Endothelial cell (in vitro differentiated cells): ENCODE measurements at regions not wholly inside any gene's neighbourhood (a gene's known extent, or its start where the extent isn't known, plus 50 kb on each side); places are given as distances from the start of the nearest gene placed in this dataset.
A peak's percentile ranks its signal among the peaks of the same experiment; 100 is the strongest.

ENCODE experiments used
- DNase-seq: peaks from one replicate; pipeline ENCODE4 v3.0.0; 2021; ENCODE audit warnings: low spot score
- H3K27ac Mint-ChIP-seq: one replicate; pipeline ENCODE4 v1.8.0; 2021; ENCODE audit warnings: mixed read lengths, inconsistent platforms; ENCODE audit not compliant: unreplicated experiment
- H3K27me3 Mint-ChIP-seq: one replicate; pipeline ENCODE4 v1.8.0; 2021; ENCODE audit warnings: mild to moderate bottlenecking, moderate library complexity, mixed read lengths, inconsistent platforms; ENCODE audit not compliant: unreplicated experiment
- H3K36me3 Mint-ChIP-seq: one replicate; pipeline ENCODE4 v1.8.0; 2021; ENCODE audit warnings: mild to moderate bottlenecking, low read depth, mixed read lengths, inconsistent platforms; ENCODE audit not compliant: unreplicated experiment
- H3K4me1 Mint-ChIP-seq: one replicate; pipeline ENCODE4 v1.8.0; 2021; ENCODE audit warnings: mild to moderate bottlenecking, mixed read lengths, inconsistent platforms; ENCODE audit not compliant: unreplicated experiment
- H3K4me3 Mint-ChIP-seq: one replicate; pipeline ENCODE4 v1.8.0; 2021; ENCODE audit warnings: mild to moderate bottlenecking, mixed read lengths, inconsistent platforms; ENCODE audit not compliant: unreplicated experiment
- H3K9me3 Mint-ChIP-seq: one replicate; pipeline ENCODE4 v1.8.0; 2021; ENCODE audit warnings: mixed read lengths, inconsistent platforms; ENCODE audit not compliant: unreplicated experiment
- TF ChIP-seq, protein P1 (sequence below): fragments of 200-600 bp; sonication (generic); IDR thresholded peaks from one replicate; pipeline ENCODE4 v1.5.0; 2021; ENCODE audit warnings: antibody characterized with exemption; ENCODE audit not compliant: unreplicated experiment

DNA sequence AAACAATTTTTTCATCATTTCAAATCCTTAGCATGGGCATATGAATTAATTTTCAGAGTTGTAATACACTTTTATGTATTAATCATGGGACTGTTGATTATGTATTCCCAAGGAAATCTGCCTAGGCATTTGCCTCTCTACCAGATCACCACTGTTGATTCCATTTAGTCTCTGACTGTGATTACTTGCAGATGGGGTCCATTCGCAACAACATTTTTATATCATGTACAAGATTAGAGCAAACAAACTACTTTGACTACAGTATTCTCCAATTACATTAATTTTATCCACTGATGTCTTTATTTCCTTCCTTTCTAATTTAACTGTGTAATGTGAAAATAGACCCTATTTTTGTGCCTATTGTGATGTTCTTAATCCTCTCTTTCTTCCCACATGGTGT lies 831.4 kb upstream of the SLC35B3 start:
- H3K36me3 Mint-ChIP-seq: no peaks in the 10 kb centered on the region
- H3K4me1 Mint-ChIP-seq: no peaks in the 10 kb centered on the region
- no peak overlapping the region for H3K4me3 Mint-ChIP-seq
- TF ChIP-seq, protein P1, sequence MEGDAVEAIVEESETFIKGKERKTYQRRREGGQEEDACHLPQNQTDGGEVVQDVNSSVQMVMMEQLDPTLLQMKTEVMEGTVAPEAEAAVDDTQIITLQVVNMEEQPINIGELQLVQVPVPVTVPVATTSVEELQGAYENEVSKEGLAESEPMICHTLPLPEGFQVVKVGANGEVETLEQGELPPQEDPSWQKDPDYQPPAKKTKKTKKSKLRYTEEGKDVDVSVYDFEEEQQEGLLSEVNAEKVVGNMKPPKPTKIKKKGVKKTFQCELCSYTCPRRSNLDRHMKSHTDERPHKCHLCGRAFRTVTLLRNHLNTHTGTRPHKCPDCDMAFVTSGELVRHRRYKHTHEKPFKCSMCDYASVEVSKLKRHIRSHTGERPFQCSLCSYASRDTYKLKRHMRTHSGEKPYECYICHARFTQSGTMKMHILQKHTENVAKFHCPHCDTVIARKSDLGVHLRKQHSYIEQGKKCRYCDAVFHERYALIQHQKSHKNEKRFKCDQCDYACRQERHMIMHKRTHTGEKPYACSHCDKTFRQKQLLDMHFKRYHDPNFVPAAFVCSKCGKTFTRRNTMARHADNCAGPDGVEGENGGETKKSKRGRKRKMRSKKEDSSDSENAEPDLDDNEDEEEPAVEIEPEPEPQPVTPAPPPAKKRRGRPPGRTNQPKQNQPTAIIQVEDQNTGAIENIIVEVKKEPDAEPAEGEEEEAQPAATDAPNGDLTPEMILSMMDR: no peak
- H3K9me3 Mint-ChIP-seq: no peaks in the 10 kb centered on the region
- no peaks in the 10 kb centered on the region for H3K27me3 Mint-ChIP-seq
- no peak for DNase-seq
- no peak overlapping the region for H3K27ac Mint-ChIP-seq

DNA sequence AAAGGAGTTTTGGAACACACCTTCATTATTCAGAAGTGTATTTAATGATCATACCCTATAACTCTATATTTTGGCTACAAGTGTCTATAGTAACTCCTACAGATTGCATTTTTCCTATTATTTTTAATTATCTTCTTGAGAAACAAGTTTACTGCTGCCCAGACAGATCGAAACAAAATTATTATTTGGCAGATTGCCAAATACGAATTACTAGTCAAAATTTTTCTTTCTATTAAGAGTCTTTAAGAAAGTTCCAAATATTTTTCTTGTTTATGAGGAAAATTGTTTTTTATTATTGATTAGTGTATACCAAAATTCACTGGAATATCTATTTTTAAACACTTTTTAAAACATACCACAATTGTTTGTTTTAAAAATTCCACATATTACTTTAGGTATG lies 821.9 kb upstream of the SLC35B3 start:
- H3K9me3 Mint-ChIP-seq: peaks cover 4% of the 10 kb centered on the region
- H3K4me1 Mint-ChIP-seq: no peaks in the 10 kb centered on the region
- no peak for DNase-seq
- H3K27me3 Mint-ChIP-seq: no peaks in the 10 kb centered on the region
- no peak overlapping the region for H3K27ac Mint-ChIP-seq
- H3K36me3 Mint-ChIP-seq: no peaks in the 10 kb centered on the region
- H3K4me3 Mint-ChIP-seq: no peak overlapping the region
- TF ChIP-seq, protein P1: no peak

DNA sequence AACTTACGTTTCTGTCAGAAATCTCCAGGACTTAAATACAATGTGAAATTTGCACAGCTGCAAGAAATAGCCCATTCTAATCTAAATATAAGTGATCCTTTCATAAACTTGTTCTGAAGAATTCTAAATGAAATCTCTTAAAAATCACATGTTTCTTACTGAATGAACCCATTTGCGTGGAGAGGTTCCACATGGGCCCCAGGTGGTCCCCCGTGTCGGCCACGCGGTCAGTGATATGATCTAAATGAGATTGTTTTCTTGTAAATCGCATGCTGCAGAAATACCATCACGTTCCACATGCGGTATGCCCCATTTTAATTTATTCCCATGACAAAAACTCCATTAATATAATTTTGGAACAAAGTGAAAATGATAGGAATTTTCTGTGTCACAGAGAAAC lies 818.9 kb upstream of the SLC35B3 start:
- Mint-ChIP-seq H3K4me1 (no peaks in the 10 kb centered on the region), H3K27me3 (peaks cover 3% of the 10 kb centered on the region), H3K9me3 (no peaks in the 10 kb centered on the region), H3K4me3 (no peak overlapping the region), H3K36me3 (no peaks in the 10 kb centered on the region), H3K27ac (no peak overlapping the region)
- TF ChIP-seq, protein P1: no peak
- DNase-seq: no peak

DNA sequence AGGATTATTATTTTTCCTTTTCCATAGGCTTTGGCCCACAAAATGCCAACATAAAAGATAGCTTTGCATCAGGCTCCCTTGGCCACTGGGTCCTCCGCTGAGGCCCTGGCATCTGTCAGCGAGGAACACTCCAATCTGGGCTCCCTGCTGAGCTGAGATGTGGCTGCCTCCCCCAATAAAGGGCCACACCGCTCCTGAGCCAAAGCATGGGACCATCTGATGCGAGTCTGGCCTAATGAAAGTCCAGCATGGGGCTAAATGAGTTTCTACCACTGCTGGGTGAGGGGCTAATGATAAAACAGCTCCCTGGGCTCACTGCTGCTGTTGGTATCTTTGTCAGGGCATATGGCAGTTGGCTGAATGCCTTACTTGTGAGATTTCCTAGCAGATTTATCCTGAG lies 817.5 kb upstream of the SLC35B3 start:
- Mint-ChIP-seq H3K4me3 (no peak overlapping the region), H3K36me3 (no peaks in the 10 kb centered on the region), H3K9me3 (no peaks in the 10 kb centered on the region), H3K27me3 (peaks cover 3% of the 10 kb centered on the region), H3K27ac (no peak overlapping the region), H3K4me1 (no peaks in the 10 kb centered on the region)
- DNase-seq: no peak
- TF ChIP-seq, protein P1: no peak

DNA sequence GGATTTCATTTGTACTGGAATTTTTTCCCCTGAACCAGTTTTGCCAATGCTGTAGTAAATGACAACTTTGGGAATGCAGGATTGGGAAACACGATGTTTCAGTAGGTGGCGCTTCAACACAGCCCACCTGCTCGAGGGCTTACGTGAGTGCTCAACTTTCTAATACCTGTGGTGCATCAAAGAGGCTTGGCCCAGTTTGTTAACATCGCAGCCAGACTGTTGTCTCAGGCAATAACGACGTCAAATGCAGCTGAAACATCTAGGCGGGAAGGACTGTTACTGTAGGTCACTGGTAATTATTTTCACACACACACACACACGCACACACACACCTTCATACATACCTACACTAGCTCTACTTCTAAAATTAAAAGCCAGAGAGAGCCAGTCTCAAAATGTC lies 815.5 kb upstream of the SLC35B3 start:
- Mint-ChIP-seq H3K4me1 (no peaks in the 10 kb centered on the region), H3K27ac (no peak overlapping the region), H3K9me3 (no peaks in the 10 kb centered on the region), H3K36me3 (no peaks in the 10 kb centered on the region), H3K27me3 (peaks cover 3% of the 10 kb centered on the region), H3K4me3 (no peak overlapping the region)
- TF ChIP-seq, protein P1: peak; percentile 43
- peak; percentile 53 for DNase-seq
